Activated CD4-positive, alpha-beta T cell treated with anti-CD3 and anti-CD28 coated beads, Interleukin-2, amount 50 U/mL, for 1 hour (primary cell): ENCODE measurements at regions not wholly inside any gene's neighbourhood (a gene's known extent, or its start where the extent isn't known, plus 50 kb on each side); places are given as distances from the start of the nearest gene placed in this dataset.
"Not testable (repeated sequence)": the region's sequence is repeated elsewhere in the genome, so short reads cannot be mapped to it uniquely, and the experiment has no call there.

Experiments used
- DNase-seq: peaks from one replicate; pipeline ENCODE4 v3.0.0-alpha.2; 2020

DNA sequence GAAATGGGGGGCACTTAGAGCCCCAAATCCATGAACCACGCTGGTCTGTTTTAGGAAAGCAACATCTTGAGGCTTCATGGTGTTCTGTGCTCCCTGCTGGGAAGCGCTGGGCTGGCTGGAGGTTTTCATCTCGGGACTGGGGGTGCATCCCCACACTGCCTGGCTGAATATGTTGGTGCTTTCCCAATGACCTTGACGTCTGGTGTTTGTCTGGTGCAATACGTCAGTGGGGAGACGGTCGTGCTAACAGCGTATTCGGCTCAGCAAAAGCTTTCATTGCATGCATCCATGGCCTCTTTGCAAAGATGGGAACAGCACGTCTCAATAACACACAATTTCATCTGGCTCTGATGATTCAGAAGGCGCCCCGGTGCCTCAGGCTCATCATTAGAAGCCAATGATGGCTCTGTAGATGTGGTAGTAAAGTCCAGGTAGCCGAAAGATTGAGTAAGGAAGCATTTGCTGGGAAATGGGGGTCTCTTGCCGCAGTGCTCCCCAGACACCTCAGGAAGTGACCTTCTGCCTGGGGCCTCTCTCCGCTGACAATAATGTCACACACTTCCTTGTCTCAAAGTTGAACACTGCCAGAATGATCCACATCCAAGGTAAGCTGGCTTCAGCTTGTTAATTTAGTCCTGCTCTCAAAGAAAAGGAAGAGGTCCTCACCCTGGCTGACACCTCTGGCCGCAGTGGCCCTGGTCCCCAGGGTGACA is 97.7 kb downstream of the ING1 start:
- DNase-seq = no peak

DNA sequence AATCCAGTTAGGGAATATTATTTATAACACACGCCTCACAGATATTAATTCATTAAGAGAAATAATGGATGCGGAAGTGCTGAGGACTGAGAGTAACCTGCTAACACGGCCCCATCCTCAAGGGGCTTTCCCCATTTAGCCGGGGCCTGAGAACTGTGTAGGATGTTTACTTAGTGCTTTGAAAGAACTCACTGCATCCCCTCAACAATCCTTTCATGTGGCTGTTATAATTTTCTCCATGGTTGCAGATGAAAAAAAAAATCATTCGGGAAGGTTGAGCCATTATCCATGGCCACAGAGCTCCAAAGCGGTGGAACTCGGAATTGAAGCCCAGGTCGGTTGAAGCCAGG is 98.2 kb downstream of the ING1 start:
- DNase-seq = no peak

DNA sequence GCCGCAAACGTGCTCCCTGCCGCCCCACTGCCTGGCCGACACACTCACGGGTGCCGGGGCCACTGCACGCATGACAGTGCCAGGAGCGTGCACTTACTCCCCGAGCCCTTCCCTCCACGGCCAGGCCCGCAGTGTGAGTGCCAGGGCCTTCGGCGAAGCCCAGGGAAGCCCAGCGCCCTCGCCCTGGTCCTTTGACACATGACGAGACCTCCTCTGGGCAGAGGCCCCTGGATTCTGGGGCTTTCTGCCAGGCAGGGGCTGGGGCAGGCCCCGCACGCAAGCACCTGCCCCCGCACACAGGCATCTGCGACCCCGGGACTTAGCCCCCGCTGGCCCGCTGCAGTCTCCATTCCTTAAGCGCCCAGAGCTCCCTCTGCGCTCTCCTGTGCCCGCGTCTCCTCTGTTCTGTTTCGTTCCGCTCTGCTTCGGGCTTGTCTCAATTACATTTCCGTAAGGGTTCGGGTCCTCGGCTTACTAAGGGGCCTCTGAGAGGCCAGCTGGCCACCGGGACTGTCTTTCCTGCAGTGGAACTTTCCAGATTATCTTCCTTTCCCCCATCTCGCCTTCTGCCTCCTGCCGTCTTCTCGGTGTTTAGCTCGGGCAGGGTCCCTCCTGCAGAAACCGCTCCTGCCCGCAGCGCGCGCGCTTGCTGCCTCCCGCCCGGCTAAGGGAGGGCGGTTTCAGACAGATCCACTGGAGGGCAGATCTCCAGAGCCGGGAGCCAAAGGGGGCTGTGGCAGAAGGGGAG is 98.8 kb downstream of the ING1 start:
- no peak for DNase-seq

DNA sequence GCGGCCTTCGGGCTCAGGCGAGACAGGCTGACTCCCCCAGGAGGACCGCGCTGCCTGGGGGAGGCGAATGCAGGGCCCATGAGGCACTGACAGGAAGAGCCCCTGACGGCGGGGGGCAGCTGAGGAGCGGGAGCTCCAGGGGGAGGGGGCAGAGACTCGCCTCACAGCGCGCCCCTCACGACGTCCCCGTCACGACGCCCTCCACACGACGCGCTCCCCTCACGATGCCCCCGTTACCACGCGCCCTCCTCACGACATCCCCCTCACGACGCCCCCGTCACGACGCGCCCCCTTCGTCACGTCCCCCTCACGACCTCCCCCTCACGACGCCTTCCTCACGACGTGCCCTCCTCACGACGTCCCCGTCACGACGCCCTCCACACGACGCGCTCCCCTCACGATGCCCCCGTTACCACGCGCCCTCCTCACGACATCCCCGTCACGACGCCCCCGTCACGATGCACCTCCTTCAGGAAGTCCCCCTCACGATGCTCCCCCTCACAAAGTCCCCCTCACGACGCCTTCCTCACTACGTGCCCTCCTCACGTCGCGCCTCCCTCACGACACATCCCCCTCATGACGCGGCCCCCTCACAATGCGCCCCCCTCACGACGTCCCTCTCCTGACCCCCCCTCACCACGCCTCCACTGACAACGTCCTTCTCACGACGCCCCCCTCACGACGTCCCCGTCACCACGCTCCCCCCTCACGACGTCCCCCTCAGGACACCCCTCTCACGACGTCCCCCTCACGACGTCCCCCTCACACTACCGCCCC is 99.6 kb downstream of the ING1 start:
- DNase-seq = no peak

DNA sequence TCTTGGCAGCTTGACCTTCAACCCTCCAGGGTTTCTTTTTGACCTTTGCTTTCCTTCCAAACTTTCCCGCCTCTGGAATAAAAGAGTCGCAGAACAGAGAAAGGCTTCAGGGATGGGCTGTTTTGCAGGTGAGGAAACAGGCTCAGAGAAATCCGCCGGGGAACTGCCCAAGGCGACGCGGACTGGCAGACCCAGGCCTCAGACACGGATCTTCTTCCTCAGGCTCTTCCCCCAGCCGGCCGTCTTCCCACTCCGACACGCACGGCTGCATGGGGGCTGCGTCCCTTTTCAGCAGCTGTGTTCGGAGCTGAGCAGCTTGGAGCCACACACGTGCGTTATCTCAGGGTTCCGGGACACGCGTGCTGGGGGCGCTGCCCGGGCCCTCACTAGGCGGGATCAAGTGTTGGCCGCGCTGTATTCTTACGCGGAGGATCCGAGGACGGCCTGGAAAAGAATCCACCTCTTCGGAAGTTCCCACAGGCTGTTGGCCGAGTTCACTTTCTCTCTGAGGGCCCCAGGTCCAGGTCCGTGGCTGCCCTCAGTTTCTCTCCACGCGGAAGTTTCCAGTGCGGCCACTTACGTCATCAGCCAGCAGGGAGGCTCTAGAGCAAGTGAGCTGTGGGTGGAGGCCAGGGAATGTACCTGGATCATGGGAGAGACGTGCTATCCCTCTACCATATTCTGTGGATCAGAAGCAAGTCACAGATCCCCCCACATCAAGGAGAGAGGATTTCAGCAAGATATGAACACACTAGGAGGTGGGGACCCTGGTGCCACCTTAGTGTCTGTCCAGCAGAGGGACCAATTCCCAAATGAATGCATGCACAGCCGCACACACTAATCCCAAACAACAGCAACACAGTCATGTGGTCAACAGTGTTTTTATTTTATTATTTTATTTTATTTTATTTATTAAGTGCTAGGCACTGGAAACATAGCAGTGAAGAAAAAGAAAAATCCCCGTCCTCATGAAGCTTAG is 100.4 kb downstream of the ING1 start:
- no peak for DNase-seq

DNA sequence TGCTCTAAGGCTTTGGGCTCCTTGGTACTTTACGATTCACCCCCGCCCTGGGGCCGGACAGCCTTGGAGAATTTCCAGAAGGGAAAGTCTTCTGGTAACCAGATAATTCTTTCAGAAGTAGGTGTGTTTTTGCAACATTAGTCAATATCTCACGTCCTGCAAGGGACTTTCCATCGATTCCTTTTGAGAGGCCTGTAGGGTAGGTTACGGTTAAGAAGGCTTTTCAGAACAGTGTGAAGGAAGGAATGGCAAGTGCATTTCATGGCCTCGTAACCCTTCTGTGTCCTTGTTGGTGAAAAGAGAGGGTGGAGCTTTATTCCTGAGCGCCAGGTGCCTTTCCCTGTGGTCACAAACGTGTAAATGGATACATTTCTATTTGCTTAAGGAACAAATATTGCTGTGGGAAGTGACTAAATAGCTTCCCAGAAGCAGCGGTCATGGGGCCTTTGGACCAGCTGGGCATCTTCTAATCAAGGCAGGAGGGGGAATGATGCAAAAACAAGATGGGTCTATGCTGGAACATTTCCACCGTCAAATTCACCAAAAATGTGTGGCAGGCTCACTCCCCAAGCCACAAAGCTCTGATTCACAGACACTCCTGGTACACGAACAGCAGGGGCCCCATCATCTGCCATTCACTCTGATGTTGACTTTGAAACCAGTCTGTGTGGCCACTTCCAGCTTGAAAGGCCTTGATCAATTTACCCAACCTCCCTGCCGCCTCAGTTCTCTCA is 99.2 kb downstream of the ANKRD10 start:
- no peak for DNase-seq

DNA sequence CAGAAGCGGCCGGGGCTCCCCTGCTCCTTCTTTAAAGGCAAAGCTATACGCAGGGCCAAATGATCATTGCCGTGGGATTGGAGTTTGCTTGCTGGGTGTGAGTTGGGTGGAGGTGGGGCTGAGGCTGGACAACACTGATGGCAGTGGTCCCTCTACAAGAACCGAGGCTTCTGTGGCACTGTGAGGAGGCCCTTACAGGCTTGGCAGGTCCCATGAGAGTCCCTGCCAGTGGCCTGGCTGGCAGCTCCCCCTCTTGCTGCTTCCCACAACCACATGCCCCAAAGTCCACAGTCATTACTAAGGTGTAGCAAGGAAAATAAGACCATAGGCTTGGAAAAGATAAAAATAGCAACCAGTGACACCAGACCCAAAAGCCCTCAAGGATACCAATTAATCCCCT is 98.4 kb downstream of the ANKRD10 start:
- DNase-seq = no peak

DNA sequence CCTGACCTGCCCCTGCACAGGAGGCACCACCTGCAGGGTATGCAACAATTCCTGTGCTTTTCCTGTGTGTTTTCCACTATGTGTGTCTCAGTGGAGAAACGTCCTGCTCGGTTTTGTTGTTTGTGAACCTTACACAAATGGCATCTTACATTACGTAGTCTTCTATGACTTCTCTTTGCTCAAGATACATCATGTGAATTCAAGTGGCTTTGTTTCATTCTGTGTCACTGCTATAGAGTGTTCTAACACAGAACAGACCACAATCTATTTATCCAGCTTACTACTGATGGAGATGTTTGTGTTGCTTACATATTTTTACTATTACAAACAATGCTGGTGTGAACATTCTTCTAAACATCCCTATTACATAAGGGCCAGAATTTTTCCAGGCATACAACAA is 97.7 kb downstream of the ANKRD10 start:
- DNase-seq = no peak

DNA sequence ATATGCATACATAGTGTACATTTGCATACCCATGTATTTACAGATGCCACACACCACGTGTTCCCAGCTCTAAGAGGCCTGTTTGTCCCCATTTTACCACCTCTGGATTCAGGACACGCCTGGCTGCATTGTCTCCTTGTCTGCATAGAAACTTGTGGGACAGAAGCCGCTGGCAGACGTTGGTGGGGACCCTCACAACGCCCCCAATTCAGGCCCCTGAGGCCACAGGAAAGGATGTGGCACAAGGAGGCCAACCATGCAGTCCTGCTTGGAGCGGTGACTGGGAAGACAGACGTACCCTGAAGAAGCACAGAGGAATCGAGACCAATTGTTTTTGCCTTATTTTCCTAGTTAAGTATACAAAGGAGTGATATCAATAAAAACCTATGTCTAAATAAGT is 96.1 kb downstream of the ANKRD10 start:
- no peak for DNase-seq

DNA sequence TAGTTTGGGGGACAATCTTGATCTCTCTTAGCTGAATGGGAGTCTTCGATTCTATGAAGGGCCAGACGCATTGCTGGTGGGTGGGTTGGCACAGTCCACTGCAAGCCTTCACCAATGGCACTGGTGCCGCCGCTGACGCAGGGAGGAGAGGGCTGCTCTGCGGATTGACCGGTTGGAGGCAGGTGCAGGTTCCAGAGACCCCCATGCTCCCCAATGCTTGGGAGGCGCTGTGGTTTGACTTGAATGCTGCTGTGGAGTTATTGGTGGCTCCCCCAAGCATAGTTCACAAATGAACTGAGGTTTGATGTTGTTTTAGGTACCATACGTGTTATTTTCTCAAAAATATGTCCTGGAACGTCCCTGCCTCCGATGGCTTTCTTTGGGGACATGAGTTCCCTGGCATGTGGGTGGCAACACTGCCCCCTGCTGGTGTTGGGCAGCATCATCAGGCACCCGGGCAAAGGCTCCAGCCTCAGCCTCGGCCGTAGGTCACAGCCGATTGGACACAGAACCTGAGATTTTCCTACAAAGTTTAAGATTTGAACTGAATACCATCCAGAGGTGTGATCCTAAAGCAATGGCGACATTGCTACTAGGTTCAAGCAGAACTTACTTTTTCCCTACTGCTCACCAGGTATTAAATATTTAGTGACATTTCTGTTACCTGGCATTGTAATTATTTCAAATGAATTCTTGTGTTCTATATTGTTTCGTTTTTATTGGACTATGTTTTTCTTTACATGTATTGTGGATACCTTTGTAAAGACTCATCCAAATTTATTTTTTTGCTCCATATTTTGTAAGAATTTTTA is 95.5 kb downstream of the ANKRD10 start:
- peak; percentile 73 for DNase-seq

DNA sequence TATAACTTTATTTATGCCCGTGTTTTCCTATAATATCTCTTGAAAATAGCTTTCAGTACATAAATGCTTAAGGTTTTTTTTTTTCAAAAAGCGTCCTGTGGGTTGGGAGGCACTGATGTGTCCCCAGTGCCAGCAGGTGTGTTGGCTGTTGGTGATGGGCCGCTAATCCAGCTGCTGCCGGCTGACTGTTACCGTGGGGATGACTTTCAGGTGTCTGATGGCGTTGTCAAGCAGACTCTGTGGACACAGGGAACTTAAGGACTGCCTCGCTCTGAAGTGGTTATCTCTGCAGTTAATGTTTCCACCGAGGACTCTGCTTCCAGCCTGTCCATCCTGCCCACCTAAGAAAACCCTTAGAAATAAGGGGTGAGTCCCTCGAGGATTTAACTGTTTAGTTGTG is 94.5 kb downstream of the ANKRD10 start:
- no peak for DNase-seq

DNA sequence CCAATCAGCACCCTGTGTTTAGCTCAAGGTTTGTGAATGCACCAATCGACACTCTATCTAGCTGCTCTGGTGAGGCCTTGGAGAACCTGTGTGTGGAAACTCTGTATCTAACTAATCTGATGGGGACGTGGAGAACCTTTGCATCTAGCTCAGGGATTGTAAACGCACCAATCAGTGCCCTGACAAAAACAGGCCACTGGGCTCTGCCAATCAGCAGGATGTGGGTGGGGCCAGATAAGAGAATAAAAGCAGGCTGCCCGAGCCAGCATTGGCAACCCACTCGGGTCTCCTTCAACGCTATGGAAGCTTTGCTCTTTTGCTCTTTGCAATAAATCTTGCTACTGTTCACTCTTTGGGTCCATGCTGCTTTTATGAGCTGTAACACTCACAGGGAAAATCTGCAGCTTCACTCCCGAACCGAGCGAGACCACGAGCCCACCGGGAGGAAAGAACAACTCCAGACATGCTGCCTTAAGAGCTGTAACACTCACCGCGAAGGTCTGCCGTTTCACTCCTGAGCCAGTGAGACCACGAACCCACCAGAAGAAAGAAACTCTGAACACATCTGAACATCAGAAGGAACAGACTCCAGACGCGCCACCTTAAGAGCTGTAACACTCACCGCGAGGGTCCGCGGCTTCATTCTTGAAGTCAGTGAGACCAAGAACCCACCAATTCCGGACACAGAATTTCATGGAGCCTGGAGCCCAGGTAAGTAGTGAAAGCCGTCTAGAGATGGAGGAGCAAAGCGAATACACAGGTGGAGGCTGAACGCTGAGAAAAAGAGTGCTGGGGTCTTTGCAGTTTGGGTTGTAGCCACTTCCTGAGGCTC is 92.8 kb downstream of the ANKRD10 start:
- DNase-seq = not testable (repeated sequence)

DNA sequence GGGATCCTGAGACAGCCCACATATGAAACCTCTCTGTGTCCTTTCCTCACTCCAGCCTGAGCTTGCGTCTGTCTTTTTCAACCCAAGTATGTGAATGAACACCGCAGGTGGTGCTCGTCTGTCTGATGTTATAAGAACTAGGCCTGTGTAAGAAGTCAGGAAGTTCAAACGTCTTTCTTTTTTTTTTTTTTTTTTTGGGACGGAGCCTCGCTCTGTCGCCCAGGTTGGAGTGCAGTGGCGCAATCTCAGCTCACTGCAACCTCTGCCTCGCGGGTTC is 92.3 kb downstream of the ANKRD10 start:
- no peak for DNase-seq

DNA sequence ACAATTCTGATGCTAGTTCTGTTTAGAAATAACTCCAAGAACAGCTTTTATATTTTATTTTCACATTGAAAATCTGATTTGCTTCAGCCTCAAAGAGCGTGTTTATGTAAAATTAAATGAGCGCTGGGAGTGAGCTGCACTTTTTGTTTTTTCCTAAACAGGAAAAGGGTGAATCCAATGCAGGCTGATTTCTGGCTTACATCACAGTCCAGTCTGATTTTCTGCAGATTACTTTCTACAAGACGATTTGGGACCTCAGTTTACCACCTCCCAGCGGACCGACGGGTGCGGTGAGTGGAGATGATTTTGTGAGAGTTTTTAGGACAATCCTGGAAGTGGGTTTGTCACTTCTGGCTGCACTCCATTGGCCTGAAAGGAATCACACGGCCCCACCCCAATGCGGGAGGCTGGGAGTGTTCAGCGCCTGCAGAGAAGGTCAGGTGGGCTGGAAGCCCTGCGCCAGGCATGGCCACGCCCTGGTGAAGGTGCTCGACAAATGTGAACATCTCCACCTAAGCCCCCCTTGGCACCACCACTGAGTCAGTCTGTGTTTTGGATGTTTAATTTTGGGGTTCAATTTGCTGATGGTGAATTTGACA is 90.1 kb downstream of the ANKRD10 start:
- no peak for DNase-seq

DNA sequence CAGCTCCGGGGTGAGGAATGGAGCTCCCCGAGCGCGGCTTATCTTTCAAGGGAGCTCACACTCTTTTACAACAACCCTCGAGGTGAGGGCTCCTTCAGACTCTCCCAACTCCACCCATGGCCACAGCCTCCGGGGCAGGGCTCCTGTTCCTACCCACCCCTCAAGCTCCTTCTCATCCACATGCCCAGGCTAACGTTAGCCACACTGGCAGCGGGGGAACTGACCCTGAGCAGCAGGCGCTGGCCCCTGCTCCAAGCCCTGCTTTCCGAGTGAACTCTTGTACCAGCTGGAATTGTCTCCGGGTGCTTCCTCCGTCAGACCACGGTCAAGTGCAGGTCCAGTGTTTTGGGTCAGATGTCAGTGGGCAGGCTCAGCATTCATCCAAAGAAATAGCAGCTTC is 89.4 kb downstream of the ANKRD10 start:
- DNase-seq = no peak

DNA sequence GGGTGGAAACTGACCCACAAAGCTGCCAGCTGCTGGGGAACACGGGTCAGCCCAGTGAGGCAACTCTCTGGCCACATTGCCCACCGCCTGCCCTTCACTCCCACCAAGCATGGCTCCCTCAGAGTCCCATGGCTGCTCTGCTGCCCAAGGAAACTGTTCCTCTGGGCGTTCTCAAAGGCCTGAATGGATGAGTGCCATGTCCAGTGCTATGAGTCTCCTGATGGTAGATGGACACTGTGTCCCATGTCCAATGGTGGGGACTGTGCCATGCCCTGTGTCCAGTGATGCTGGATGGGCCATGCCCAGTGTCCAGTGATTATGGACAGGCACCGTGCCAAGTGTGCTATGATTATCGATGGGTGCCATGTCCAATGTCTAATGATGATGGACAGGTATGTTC is 88.8 kb downstream of the ANKRD10 start:
- DNase-seq = no peak

DNA sequence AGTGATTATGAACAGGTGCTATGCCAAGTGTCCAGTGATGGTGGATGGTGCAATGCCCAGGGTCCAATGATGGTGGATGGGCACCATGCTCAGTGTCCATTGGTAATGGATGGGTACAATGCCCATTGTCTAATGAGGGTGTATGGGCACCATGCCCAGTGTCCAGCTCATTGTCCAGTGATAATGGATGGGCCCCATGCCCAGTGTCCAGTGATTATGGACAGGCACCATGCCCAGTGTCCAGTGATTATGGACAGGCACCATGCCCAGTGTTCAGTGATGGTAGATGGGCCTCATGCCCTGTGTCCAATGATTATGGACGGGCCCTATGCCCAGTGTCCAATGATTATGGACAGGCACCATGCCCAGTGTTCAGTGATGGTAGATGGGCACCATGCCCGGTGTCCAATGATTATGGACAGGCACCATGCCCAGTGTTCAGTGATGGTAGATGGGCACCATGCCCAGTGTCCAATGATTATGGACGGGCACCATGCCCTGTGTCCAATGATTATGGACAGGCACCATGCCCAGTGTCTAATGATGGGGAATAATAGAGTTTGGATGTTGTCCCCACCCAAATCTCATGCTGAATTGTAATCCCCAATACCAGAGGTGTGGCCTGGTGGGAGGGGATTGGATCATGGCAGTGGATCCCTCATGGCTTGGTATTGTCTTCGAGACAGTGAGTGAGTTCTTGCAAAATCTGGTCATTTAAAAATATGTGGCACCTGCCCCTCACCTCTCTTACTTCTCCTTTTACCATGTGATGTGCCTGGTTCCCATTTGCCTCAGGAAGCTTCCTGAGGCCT is 87.8 kb downstream of the ANKRD10 start:
- no peak for DNase-seq
